Choroid plexus epithelial cell (primary cell): ENCODE measurements at regions not wholly inside any gene's neighbourhood (a gene's known extent, or its start where the extent isn't known, plus 50 kb on each side); places are given as distances from the start of the nearest gene placed in this dataset.

ENCODE experiments used
- DNase-seq: peaks from one replicate; pipeline ENCODE4 v3.0.0-alpha.2; 2010; ENCODE audit warnings: low read depth
- H3K4me3 ChIP-seq: 2 replicates; pipeline ENCODE4 v1.5.1; 2011; ENCODE audit warnings: low read depth, mild to moderate bottlenecking, control low read depth, low read length, moderate library complexity
- CTCF ChIP-seq: conservative IDR thresholded peaks from 2 replicates; pipeline ENCODE4 v1.5.1; 2011; ENCODE audit warnings: low read depth, mild to moderate bottlenecking, control low read depth, inconsistent platforms, low read length, moderate library complexity

GRCh38 chr7:91559947-91560346 is 295.7 kb downstream of the FZD1 start:
- TF ChIP-seq CTCF, result no peak
- no peak for DNase-seq
- H3K4me3 ChIP-seq, result no peak overlapping the region

GRCh38 chr7:91564101-91564500 is 299.9 kb downstream of the FZD1 start:
- no peak overlapping the region for H3K4me3 ChIP-seq
- no peak for TF ChIP-seq CTCF
- DNase-seq, result no peak

GRCh38 chr7:91564541-91564940 is 300.3 kb downstream of the FZD1 start:
- H3K4me3 ChIP-seq, result no peak overlapping the region
- TF ChIP-seq CTCF, result no peak
- DNase-seq, result no peak

- no peak for TF ChIP-seq CTCF
- H3K4me3 ChIP-seq, result no peak overlapping the region
- DNase-seq, result no peak
These were observed 301.5 kb downstream of the FZD1 start for GRCh38 chr7:91565499-91566401.

GRCh38 chr7:91566402-91566732 is 302.1 kb downstream of the FZD1 start:
- H3K4me3 ChIP-seq, result no peak overlapping the region
- no peak for DNase-seq
- TF ChIP-seq CTCF, result no peak

- no peak for DNase-seq
- H3K4me3 ChIP-seq, result no peak overlapping the region
- TF ChIP-seq CTCF, result no peak
These were observed 303.1 kb downstream of the FZD1 start for GRCh38 chr7:91567081-91568012.
